ENCODE measurements at regions not wholly inside any gene's neighbourhood (a gene's known extent, or its start where the extent isn't known, plus 50 kb on each side); places are given as distances from the start of the nearest gene placed in this dataset.
"Not testable (repeated sequence)": the region's sequence is repeated elsewhere in the genome, so short reads cannot be mapped to it uniquely, and the experiment has no call there.

GRCh38 chr17:72456075-72456474, 335.3 kb downstream of the SOX9 start:
- DNase-seq = no peak
- Mint-ChIP-seq H3K27me3 (no peaks in the 10 kb centered on the region), H3K4me1 (no peaks in the 10 kb centered on the region), H3K36me3 (no peaks in the 10 kb centered on the region), H3K4me3 (no peak overlapping the region), H3K9me3 (no peaks in the 10 kb centered on the region), H3K27ac (no peak overlapping the region)

GRCh38 chr17:72457712-72458111, 336.9 kb downstream of the SOX9 start:
- Mint-ChIP-seq H3K27me3 (peaks cover 6% of the 10 kb centered on the region), H3K36me3 (no peaks in the 10 kb centered on the region), H3K4me1 (no peaks in the 10 kb centered on the region), H3K27ac (no peak overlapping the region), H3K9me3 (no peaks in the 10 kb centered on the region), H3K4me3 (no peak overlapping the region)
- no peak for DNase-seq

- Mint-ChIP-seq H3K9me3 (no peaks in the 10 kb centered on the region), H3K27me3 (peaks cover 6% of the 10 kb centered on the region), H3K4me1 (no peaks in the 10 kb centered on the region), H3K36me3 (no peaks in the 10 kb centered on the region), H3K27ac (no peak overlapping the region), H3K4me3 (no peak overlapping the region)
- no peak for DNase-seq
Observed at GRCh38 chr17:72458301-72458700, 337.5 kb downstream of the SOX9 start.

- Mint-ChIP-seq H3K4me1 (no peaks in the 10 kb centered on the region), H3K27me3 (peaks cover 6% of the 10 kb centered on the region)
Observed at GRCh38 chr17:72460711-72461110, 339.9 kb downstream of the SOX9 start.

DNA sequence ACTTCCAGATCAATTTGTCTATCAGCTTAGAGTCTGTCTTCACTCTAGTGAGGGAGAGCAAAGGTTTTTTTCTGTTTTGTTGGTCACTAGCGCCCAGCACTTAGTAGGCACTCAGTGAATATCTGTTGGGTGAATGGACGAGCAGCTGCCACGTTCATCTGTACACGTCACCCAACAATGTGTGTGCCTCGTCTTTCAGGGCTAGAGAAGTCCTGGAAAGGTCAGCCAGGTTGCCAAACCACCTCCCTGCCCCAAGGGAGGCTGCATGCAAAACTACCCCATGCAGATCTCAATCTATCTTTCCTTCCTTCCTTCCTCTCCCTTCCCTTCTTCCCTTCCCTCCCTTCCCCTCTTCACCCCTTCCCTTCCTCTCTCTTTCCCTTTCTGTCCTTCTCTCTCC, 340.9 kb downstream of the SOX9 start:
- no peak for DNase-seq
- H3K27ac Mint-ChIP-seq = no peak overlapping the region
- peaks cover 6% of the 10 kb centered on the region for H3K27me3 Mint-ChIP-seq
- no peaks in the 10 kb centered on the region for H3K9me3 Mint-ChIP-seq
- no peaks in the 10 kb centered on the region for H3K36me3 Mint-ChIP-seq
- H3K4me1 Mint-ChIP-seq = peaks cover 2% of the 10 kb centered on the region
- H3K4me3 Mint-ChIP-seq = no peak overlapping the region

More at GRCh38 chr17:72460711-72461110, 339.9 kb downstream of the SOX9 start:
- no peak for DNase-seq
- no peak overlapping the region for H3K27ac Mint-ChIP-seq
- no peaks in the 10 kb centered on the region for H3K36me3 Mint-ChIP-seq
- H3K9me3 Mint-ChIP-seq = no peaks in the 10 kb centered on the region
- H3K4me3 Mint-ChIP-seq = no peak overlapping the region

DNA sequence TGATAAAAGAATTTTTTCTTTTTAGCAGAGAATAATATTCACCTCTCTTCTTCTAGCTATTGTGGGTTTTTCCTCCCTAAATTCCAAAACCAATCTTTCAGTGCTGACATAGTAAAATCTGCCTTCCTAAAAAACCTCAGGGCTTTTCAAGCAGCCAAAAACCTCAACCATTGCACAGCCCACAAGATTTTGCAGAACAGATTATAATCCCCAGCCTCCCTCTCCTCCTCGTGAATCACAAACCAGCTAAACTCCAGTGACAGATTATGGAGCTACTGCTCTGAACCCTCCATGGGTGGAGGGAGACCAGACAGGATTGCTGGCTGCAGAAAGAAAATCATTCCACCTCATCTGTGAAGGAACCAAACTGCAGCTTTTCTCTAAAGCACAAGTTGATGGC, 341.6 kb downstream of the SOX9 start:
- Mint-ChIP-seq H3K27me3 (peaks cover 6% of the 10 kb centered on the region), H3K36me3 (no peaks in the 10 kb centered on the region), H3K4me3 (no peak overlapping the region), H3K4me1 (peaks cover 2% of the 10 kb centered on the region), H3K9me3 (no peaks in the 10 kb centered on the region), H3K27ac (no peak overlapping the region)
- no peak for DNase-seq

DNA sequence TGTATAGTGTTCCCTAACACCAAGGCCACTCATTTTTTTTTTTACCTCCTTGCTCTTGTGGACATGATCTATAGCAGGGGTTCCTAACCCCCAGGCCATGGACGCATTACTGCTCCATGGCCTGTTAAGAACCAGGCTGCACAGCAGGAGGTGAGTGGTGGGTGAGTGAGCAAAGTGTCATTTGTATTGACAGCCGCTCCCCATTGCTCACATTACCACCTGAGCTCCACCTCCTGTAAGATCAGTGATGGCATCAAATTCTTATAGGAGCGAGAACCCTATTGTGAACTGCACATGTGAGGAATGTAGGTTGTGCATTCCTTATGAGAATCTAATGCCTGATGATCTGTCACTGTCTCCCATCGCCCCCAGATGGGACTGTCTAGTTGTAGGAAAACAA, 342.0 kb downstream of the SOX9 start:
- Mint-ChIP-seq H3K4me1 (peaks cover 2% of the 10 kb centered on the region), H3K27ac (no peak overlapping the region), H3K4me3 (no peak overlapping the region), H3K36me3 (no peaks in the 10 kb centered on the region), H3K9me3 (no peaks in the 10 kb centered on the region), H3K27me3 (peaks cover 6% of the 10 kb centered on the region)
- no peak for DNase-seq

DNA sequence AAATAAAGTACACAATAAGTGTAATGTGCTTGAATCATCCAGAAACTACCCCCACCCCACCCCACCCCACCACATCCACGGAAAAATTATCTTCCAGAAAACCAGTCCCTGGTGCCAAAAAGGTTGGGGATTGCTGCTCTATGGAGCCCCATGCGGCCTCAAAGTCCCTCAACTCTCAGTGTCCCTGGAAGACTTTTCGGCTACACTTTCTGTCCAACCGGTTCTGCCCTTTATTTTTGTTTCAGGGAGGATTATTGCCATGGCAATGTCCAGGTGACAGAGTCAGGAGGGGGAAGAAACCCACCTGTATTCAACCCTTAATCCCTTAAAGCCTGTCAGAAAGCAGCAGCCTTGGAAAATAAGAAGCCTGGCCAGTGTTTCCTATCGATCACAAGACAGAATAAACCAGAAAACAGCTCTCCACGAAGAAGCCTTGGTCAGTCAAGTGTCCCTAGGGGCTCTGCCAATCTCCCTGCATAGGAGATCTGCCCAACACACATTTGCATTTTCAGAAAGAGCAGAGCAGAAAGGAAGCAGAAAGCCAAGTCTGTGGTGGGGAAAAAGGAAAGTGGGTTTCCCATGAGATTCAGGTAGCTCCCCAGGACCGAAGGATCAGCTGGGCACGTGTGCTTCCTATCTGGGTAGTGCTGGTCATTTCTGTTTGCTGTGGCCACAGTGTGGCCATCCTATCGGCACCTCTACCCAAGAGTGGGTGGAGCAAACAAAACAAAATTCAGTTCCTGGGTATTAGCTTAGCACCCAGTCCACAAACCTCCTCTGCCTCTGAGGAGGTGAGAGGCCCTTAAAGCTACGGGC, 342.7 kb downstream of the SOX9 start:
- Mint-ChIP-seq H3K36me3 (no peaks in the 10 kb centered on the region), H3K4me1 (peaks cover 2% of the 10 kb centered on the region), H3K4me3 (no peak overlapping the region), H3K27me3 (peaks cover 6% of the 10 kb centered on the region), H3K27ac (no peak overlapping the region), H3K9me3 (no peaks in the 10 kb centered on the region)
- no peak for DNase-seq

- H3K4me1 Mint-ChIP-seq, H3K27me3 Mint-ChIP-seq, H3K4me3 Mint-ChIP-seq, H3K36me3 Mint-ChIP-seq, DNase-seq, H3K9me3 Mint-ChIP-seq, H3K27ac Mint-ChIP-seq: not testable (repeated sequence)
Observed at GRCh38 chr17:72464221-72464620, 343.4 kb downstream of the SOX9 start.

DNA sequence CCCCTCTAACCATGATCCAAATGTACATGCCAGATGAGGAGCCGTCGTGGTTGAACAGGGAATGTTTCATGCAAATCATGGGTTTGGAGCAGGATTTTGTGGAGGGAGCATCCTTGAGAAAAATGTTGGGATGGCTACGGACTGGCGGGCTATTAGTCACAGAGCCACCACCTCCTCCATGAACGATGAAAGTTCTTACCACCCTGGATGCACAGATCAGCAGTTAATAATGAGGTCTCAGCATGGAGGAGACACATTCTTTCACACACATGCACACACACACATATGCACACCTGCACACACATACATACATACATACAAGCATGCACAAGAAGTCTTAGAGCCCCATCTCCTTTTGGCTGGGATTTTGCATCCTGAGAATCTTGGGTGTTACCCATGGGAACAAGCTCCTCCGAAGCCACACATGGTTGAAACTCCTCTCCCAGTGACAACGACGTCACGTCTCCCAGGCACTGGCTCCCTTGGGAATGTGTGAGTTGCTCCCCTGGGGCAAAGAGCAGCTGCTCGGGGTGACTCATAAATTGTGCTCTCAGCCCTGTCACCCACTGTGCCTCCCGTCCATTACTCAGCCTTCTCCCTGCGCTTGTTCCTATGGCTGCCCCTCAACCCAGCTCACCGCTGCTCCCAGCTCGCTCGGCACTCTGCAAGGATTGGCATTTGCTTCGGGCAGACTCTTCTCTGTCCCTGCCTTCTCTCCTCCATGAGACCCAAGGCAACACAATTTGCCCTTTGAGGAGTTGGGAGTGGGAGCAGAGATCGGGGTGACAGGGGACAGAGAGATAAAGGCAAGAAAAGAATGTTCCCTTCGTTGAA, 344.6 kb downstream of the SOX9 start:
- H3K9me3 Mint-ChIP-seq = no peaks in the 10 kb centered on the region
- peaks cover 2% of the 10 kb centered on the region for H3K4me1 Mint-ChIP-seq
- DNase-seq = no peak
- H3K4me3 Mint-ChIP-seq = no peak overlapping the region
- no peak overlapping the region for H3K27ac Mint-ChIP-seq
- H3K36me3 Mint-ChIP-seq = no peaks in the 10 kb centered on the region
- peaks cover 6% of the 10 kb centered on the region for H3K27me3 Mint-ChIP-seq

- Mint-ChIP-seq H3K36me3 (no peaks in the 10 kb centered on the region), H3K27me3 (peaks cover 6% of the 10 kb centered on the region), H3K4me3 (no peak overlapping the region), H3K4me1 (peaks cover 2% of the 10 kb centered on the region), H3K27ac (no peak overlapping the region), H3K9me3 (no peaks in the 10 kb centered on the region)
- DNase-seq = no peak
Observed at GRCh38 chr17:72466199-72466598, 345.4 kb downstream of the SOX9 start.

GRCh38 chr17:72466606-72467005, 345.8 kb downstream of the SOX9 start:
- H3K4me1 Mint-ChIP-seq = peaks cover 2% of the 10 kb centered on the region

GRCh38 chr17:72467841-72468653, 347.2 kb downstream of the SOX9 start:
- H3K27me3 Mint-ChIP-seq = peaks cover 7% of the 10 kb centered on the region
- no peaks in the 10 kb centered on the region for H3K36me3 Mint-ChIP-seq

More at GRCh38 chr17:72466606-72467005, 345.8 kb downstream of the SOX9 start:
- no peak overlapping the region for H3K4me3 Mint-ChIP-seq
- no peak overlapping the region for H3K27ac Mint-ChIP-seq
- no peaks in the 10 kb centered on the region for H3K36me3 Mint-ChIP-seq
- DNase-seq = no peak
- H3K9me3 Mint-ChIP-seq = no peaks in the 10 kb centered on the region
- peaks cover 4% of the 10 kb centered on the region for H3K27me3 Mint-ChIP-seq

DNA sequence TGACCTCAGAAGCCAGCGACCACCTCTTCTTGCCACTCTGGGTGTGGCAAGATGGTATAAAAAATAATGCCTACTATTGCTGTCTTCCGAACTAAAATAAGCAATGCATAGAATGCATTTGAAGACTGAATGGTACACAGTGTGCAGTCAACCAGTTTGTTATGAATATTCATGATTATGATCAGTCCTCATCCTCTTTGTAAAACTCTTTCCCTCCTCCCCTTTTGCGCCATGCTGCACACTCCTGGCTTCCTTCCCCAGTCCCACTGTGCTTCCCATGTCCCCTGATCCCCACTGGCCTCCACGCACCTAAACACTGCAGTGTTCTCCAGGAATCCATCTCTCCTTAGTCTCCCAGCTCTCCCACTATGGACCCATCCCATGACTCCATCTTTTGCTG, 348.0 kb downstream of the SOX9 start:
- no peak for DNase-seq
- peaks cover 7% of the 10 kb centered on the region for H3K27me3 Mint-ChIP-seq
- H3K9me3 Mint-ChIP-seq = no peaks in the 10 kb centered on the region
- H3K4me3 Mint-ChIP-seq = no peak overlapping the region
- H3K27ac Mint-ChIP-seq = no peak overlapping the region
- H3K4me1 Mint-ChIP-seq = peaks cover 2% of the 10 kb centered on the region
- H3K36me3 Mint-ChIP-seq = no peaks in the 10 kb centered on the region

More at GRCh38 chr17:72467841-72468653, 347.2 kb downstream of the SOX9 start:
- H3K9me3 Mint-ChIP-seq = no peaks in the 10 kb centered on the region
- no peak overlapping the region for H3K27ac Mint-ChIP-seq
- H3K4me1 Mint-ChIP-seq = peaks cover 2% of the 10 kb centered on the region
- no peak overlapping the region for H3K4me3 Mint-ChIP-seq
- no peak for DNase-seq

Data from activated naive CD8-positive, alpha-beta T cell treated with anti-CD3 and anti-CD28 coated beads for 36 hours (primary cell).